UCSD-AML1 (cell line): ENCODE measurements at regions not wholly inside any gene's neighbourhood (a gene's known extent, or its start where the extent isn't known, plus 50 kb on each side); places are given as distances from the start of the nearest gene placed in this dataset.
"Not testable (repeated sequence)": the region's sequence is repeated elsewhere in the genome, so short reads cannot be mapped to it uniquely, and the experiment has no call there.

Experiments
- DNase-seq: peaks from one replicate; lab custom pipeline; 2025; ENCODE audit not compliant: unreplicated experiment; lab: John Stamatoyannopoulos, UW

- DNase-seq, result no peak
Observed at GRCh38 chr9:22976454-22976853, 529.8 kb downstream of the DMRTA1 start.

- not testable (repeated sequence) for DNase-seq
Observed at GRCh38 chr9:22980429-22980828, 533.8 kb downstream of the DMRTA1 start.

- DNase-seq, result no peak
Observed at GRCh38 chr9:22986556-22986955, 539.9 kb downstream of the DMRTA1 start.

- no peak for DNase-seq
Observed at GRCh38 chr9:22990349-22990748, 543.7 kb downstream of the DMRTA1 start.

GRCh38 chr9:22992780-22993179 is 546.2 kb downstream of the DMRTA1 start:
- DNase-seq, result no peak

GRCh38 chr9:22997923-22998322 is 551.3 kb downstream of the DMRTA1 start:
- DNase-seq, result no peak

- DNase-seq, result no peak
Observed at GRCh38 chr9:23005156-23005555, 558.5 kb downstream of the DMRTA1 start.

- no peak for DNase-seq
Observed at GRCh38 chr9:23006127-23006526, 559.5 kb downstream of the DMRTA1 start.

GRCh38 chr9:23011669-23012068 is 565.0 kb downstream of the DMRTA1 start:
- no peak for DNase-seq

- no peak for DNase-seq
Observed at GRCh38 chr9:23015557-23015956, 568.9 kb downstream of the DMRTA1 start.

- no peak for DNase-seq
Observed at GRCh38 chr9:23036416-23036815, 589.8 kb downstream of the DMRTA1 start.

GRCh38 chr9:23039402-23039801 is 592.8 kb downstream of the DMRTA1 start:
- DNase-seq, result no peak

GRCh38 chr9:23041466-23041865 is 594.8 kb downstream of the DMRTA1 start:
- DNase-seq, result no peak

- DNase-seq, result no peak
Observed at GRCh38 chr9:23044549-23044948, 597.9 kb downstream of the DMRTA1 start.

GRCh38 chr9:23046026-23046425 is 599.4 kb downstream of the DMRTA1 start:
- DNase-seq, result not testable (repeated sequence)

GRCh38 chr9:23050548-23050947 is 603.9 kb downstream of the DMRTA1 start:
- DNase-seq, result no peak

GRCh38 chr9:23073136-23073535 is 626.5 kb downstream of the DMRTA1 start:
- DNase-seq, result no peak

GRCh38 chr9:23079798-23080197 is 633.2 kb downstream of the DMRTA1 start:
- DNase-seq, result no peak

GRCh38 chr9:23081377-23081776 is 634.8 kb downstream of the DMRTA1 start:
- no peak for DNase-seq

- no peak for DNase-seq
Observed at GRCh38 chr9:23088932-23089364, 642.3 kb downstream of the DMRTA1 start.

GRCh38 chr9:23117616-23118015 is 671.0 kb downstream of the DMRTA1 start:
- DNase-seq, result no peak

GRCh38 chr9:23120630-23121029 is 674.0 kb downstream of the DMRTA1 start:
- no peak for DNase-seq

- DNase-seq, result peak; percentile 15
Observed at GRCh38 chr9:23123048-23123632, 676.5 kb downstream of the DMRTA1 start.
